Epithelial cell of proximal tubule (primary cell): ENCODE measurements at regions not wholly inside any gene's neighbourhood (a gene's known extent, or its start where the extent isn't known, plus 50 kb on each side); places are given as distances from the start of the nearest gene placed in this dataset.

Source experiments
- DNase-seq: peaks from one replicate; pipeline ENCODE4 v3.0.0-alpha.2; 2011; ENCODE audit warnings: low read depth
- H3K4me3 ChIP-seq: 2 replicates; pipeline ENCODE4 v1.5.1; 2011; ENCODE audit warnings: low read depth, mild to moderate bottlenecking, low read length
- CTCF ChIP-seq: conservative IDR thresholded peaks from 2 replicates; pipeline ENCODE4 v1.5.1; 2012; ENCODE audit warnings: low read depth, mild to moderate bottlenecking, low read length

- TF ChIP-seq CTCF = no peak
- DNase-seq = no peak
- H3K4me3 ChIP-seq = no peak overlapping the region
Measured at GRCh38 chr9:80467632-80468031, 895.9 kb downstream of the TLE4 start.

GRCh38 chr9:80465556-80465955, 893.8 kb downstream of the TLE4 start:
- H3K4me3 ChIP-seq = no peak overlapping the region
- TF ChIP-seq CTCF = no peak
- DNase-seq = no peak

- TF ChIP-seq CTCF = no peak
- H3K4me3 ChIP-seq = no peak overlapping the region
- DNase-seq = no peak
Measured at GRCh38 chr9:80449513-80449912, 877.7 kb downstream of the TLE4 start.

- H3K4me3 ChIP-seq = no peak overlapping the region
- DNase-seq = no peak
- no peak for TF ChIP-seq CTCF
Measured at GRCh38 chr9:80448996-80449395, 877.2 kb downstream of the TLE4 start.

GRCh38 chr9:80447876-80448275, 876.1 kb downstream of the TLE4 start:
- H3K4me3 ChIP-seq = no peak overlapping the region
- DNase-seq = no peak
- no peak for TF ChIP-seq CTCF

- no peak for TF ChIP-seq CTCF
Measured at GRCh38 chr9:80440724-80441123, 869.0 kb downstream of the TLE4 start.

GRCh38 chr9:80437825-80438224, 866.1 kb downstream of the TLE4 start:
- no peak for DNase-seq
- no peak for TF ChIP-seq CTCF
- no peak overlapping the region for H3K4me3 ChIP-seq

More at GRCh38 chr9:80440724-80441123, 869.0 kb downstream of the TLE4 start:
- no peak for DNase-seq
- no peak overlapping the region for H3K4me3 ChIP-seq
